HS-5 (cell line): ENCODE measurements at regions not wholly inside any gene's neighbourhood (a gene's known extent, or its start where the extent isn't known, plus 50 kb on each side); places are given as distances from the start of the nearest gene placed in this dataset.
"Not testable (repeated sequence)": the region's sequence is repeated elsewhere in the genome, so short reads cannot be mapped to it uniquely, and the experiment has no call there.

Experiments used
- DNase-seq: peaks from one replicate; pipeline ENCODE4 v3.0.0-alpha.2; 2012; ENCODE audit warnings: low read depth

DNA sequence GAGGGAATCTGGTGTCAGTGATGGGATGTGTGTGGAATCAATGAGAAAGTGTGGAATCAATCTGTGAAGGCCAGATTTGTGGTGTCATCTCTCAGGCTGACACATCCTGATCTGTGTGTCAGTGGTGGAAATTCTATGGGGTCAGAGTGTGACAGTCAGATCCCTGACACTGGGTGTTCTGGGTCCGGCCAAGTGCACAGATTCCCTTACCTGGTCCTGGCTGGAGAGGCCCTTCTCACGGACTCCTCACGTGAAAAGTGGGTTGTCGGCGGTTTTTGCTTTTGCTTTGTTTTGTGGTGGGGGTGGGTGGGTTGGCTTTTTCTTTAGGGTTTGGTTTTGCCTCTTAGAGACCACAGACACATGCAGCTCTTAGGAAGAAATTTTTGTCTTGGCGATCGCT lies 618.0 kb downstream of the KCNJ18 start:
- not testable (repeated sequence) for DNase-seq

GRCh38 chr17:22310717-22311686 lies 618.7 kb downstream of the KCNJ18 start:
- DNase-seq, result no peak

DNA sequence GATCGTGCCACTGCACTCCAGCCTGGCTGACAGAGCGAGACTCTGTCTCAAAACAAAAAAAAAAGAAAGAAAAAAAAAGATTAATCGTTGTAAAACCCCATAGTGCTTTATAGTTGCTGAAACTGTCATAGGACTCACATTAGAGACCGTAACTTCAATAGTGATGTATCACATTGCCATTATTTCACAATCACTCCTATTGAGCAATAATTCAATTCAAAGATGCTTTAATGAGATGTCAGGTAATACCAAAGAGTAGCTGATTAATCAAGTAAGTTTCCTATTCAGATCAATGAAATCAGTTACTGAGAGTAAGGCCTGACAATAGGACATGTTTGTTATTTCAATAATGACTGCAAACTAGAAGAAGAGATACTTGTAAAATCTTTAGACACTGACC lies 628.7 kb downstream of the KCNJ18 start:
- DNase-seq, result not testable (repeated sequence)

DNA sequence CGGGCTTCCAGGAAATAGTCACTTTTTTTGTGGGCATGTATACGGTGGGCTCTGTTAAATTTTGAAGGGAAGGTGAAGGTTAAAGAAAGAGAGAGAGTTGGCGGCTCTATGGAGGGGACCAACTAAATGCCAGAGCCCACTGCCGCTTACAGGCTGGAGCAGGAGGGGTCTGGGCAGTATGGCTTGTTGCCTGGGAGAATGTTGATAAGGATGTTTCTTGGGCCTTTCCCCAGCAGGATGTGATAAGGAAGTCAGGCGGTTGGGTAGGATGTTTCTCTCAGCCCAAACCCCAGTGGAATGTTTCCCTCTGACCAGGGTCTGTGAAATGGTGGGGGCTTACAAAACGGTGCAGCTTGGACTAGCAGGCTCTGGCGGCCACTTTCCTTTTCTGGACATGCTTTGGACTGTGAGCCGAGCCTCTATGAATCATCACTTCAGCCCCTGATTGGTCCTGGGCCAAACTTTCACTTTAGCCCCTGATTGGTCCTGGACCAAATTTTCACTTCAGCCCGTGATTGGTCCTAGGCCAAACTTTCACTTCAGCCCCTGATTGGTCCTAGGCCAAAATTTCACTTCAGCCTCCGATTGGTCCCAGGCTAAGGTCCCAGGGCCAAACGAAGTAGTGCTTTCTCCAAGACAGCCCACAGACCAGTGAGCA lies 630.7 kb downstream of the KCNJ18 start:
- DNase-seq, result not testable (repeated sequence)

GRCh38 chr17:22337467-22337866 lies 645.1 kb downstream of the KCNJ18 start:
- DNase-seq, result no peak

- DNase-seq, result not testable (repeated sequence)
These were observed 664.3 kb downstream of the KCNJ18 start for GRCh38 chr17:22356603-22357002.

- DNase-seq, result not testable (repeated sequence)
These were observed 678.7 kb downstream of the KCNJ18 start for GRCh38 chr17:22370988-22371387.

- DNase-seq, result no peak
These were observed 681.6 kb downstream of the KCNJ18 start for GRCh38 chr17:22373911-22374310.

DNA sequence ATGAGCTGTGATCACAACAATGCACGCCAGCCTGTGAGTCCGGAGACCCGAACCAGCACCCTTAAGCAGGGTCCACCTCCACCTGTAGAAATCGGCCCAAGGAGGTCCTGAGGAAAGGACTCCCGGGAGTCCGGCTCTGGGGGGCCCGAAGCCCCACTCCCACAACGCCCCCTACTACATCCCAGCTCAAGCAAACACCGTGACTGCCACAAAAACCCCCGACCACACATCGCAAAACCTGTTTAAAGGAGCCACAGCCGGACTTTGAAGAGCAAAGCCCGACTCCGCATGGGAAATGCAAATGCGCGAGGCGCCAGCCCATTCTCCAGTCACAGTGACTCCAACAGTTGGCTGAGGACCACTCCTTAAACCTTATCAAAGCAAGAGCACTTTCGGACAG lies 682.4 kb downstream of the KCNJ18 start:
- no peak for DNase-seq

DNA sequence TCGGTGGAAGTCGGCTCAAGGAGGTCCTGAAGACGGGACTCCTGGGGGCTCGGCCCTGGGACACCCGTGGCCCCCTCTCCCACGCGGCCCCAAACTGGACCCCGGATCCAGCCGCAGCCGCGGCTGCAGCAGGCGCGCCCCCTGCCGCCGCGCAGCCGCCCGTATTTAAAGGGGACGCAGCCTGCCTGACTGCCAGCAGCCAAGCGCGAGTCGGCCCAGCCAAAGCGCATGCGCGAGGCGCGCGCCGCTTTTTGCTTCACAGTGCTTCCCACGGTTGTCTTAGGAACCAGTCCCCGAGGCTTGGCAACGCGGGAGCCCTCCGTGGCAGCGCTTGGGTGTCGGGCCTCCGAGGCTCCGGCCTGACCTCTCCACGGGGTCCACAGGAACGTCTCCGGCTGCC lies 684.4 kb downstream of the KCNJ18 start:
- DNase-seq, result not testable (repeated sequence)

GRCh38 chr17:22378748-22379147 lies 686.4 kb downstream of the KCNJ18 start:
- DNase-seq, result not testable (repeated sequence)

GRCh38 chr17:22381589-22381988 lies 689.3 kb downstream of the KCNJ18 start:
- not testable (repeated sequence) for DNase-seq

- DNase-seq, result not testable (repeated sequence)
These were observed 691.6 kb downstream of the KCNJ18 start for GRCh38 chr17:22383772-22384460.

- DNase-seq, result not testable (repeated sequence)
These were observed 692.1 kb downstream of the KCNJ18 start for GRCh38 chr17:22384461-22384800.

GRCh38 chr17:22398446-22398845 lies 706.1 kb downstream of the KCNJ18 start:
- not testable (repeated sequence) for DNase-seq

DNA sequence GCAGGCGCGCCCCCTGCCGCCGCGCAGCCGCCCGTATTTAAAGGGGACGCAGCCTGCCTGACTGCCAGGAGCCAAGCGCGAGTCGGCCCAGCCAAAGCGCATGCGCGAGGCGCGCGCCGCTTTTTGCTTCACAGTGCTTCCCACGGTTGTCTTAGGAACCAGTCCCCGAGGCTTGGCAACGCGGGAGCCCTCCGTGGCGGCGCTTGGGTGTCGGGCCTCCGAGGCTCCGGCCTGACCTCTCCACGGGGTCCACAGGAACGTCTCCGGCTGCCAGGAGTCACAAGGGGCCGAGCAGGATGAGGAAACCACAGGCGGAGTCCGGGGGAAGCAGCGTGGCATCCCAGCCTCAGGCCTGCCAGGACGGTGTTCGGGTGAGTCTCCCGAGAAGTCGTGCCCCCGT lies 706.7 kb downstream of the KCNJ18 start:
- not testable (repeated sequence) for DNase-seq

DNA sequence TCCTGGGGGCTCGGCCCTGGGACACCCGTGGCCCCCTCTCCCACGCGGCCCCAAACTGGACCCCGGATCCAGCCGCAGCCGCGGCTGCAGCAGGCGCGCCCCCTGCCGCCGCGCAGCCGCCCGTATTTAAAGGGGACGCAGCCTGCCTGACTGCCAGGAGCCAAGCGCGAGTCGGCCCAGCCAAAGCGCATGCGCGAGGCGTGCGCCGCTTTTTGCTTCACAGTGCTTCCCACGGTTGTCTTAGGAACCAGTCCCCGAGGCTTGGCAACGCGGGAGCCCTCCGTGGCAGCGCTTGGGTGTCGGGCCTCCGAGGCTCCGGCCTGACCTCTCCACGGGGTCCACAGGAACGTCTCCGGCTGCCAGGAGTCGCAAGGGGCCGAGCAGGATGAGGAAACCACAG lies 712.8 kb downstream of the KCNJ18 start:
- DNase-seq, result not testable (repeated sequence)

GRCh38 chr17:22409160-22409751 lies 716.9 kb downstream of the KCNJ18 start:
- DNase-seq, result no peak

DNA sequence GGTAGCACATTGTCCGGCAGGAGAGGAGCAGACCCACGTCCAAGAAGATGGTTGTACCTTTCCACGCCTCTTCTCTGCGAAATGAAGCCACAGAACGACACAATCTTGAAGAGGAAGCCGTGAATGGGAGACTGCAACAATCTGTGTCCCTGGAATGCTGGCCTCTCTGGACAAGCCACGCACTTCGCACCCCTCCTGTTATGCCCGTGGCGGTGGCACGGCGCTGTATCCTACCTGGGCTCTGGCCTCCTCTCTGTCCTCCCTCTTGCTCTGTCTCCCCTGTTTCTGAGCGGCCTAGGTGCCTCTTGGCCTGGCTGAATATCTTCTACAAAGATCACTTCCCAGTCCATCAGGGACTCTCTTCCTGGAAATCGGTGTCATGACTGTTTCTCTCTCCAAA lies 717.8 kb downstream of the KCNJ18 start:
- no peak for DNase-seq

- DNase-seq, result no peak
These were observed 719.0 kb downstream of the KCNJ18 start for GRCh38 chr17:22411185-22411784.

DNA sequence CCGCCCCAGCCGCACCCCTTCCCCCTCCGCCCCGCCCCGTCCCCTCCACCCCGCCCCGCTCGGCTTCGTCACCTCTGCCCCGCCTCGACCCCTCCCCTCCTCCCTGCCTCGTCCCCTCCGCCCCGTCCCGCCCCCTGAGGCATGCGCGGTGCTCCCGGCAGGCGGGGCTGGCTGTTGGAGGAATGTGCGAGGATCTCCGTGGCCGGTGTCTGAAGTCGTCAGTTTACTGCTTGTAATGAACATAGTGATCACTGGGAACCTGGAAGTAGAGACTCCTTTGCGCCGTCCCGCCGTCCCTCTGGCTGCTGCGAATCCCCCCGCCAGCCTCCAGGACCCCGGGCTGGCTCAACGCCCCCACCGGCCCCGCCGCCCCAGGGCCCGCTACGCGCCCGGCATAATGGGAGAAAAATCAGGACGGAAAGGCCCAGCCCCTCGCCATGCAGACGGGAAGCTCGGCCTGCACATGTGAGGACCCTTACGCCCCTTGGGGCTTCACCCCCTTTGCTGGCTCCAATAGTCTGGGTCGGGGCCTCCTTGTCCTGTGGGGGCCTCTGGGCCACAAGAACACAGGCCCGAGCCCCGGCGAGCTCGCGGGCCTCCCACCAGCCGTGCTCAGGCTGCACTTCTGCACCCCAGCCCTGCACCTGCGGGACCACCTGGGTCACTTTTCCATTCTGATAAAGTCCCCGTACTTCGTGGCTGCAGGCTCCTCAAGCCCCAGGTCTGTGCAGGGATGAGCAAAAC lies 743.1 kb downstream of the KCNJ18 start:
- DNase-seq, result no peak
